ENCODE measurements at regions not wholly inside any gene's neighbourhood (a gene's known extent, or its start where the extent isn't known, plus 50 kb on each side); places are given as distances from the start of the nearest gene placed in this dataset.

DNA sequence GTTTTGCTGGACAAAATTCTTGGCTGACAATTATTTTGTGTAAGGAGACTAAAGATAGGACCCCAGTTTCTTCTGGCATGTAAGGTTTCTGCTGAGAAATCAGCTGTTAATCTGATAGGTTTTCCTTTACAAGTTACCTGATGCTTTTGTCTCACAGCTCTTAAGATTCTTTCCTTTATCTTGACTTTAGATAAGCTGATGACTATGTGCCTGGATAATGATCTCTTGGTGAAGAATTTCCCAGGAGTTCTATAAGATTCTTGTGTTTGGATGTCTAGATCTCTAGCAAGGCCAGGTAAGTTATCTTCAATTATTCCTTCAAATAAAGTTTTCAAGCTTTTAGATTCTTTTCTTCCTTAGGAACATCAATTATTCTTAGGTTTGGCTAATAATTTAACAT, 534.8 kb upstream of the LRRTM4 start:
- POLR2A ChIA-PET (ENCODE audit: low non-redundant PET), result no interaction called here
- no peaks in the 10 kb centered on the region for H3K36me3 ChIP-seq (ENCODE audit: insufficient read depth, low read length, poor library complexity, severe bottlenecking)
- intact Hi-C loops (cut with micrococcal nuclease; ENCODE audit: unreplicated experiment), result no loop called here
- H3K9me3 ChIP-seq (ENCODE audit: low read depth, low read length, poor library complexity, severe bottlenecking), result peaks cover 15% of the 10 kb centered on the region
- BruUV-seq (replicated peaks), result no TSS peak
- peaks cover 11% of the 10 kb centered on the region for H3K4me1 ChIP-seq (ENCODE audit: insufficient read depth, low read length, poor library complexity, severe bottlenecking)
- no peak overlapping the region for H3K27ac ChIP-seq (ENCODE audit: low read depth, low read length, poor library complexity, severe bottlenecking)
- CTCF ChIA-PET, result no interaction called here
- TF ChIP-seq EZH2 (IDR thresholded peaks at IDR 0.05; ENCODE audit: borderline replicate concordance, low read depth, low read length, poor library complexity, severe bottlenecking) (no peak), CTCF (conservative IDR thresholded peaks at IDR 0.05; ENCODE audit: low read depth, low read length) (no peak)
- H3K27me3 ChIP-seq (replicated peaks; ENCODE audit: insufficient read depth, low read depth, low read length, poor library complexity), result no peaks in the 10 kb centered on the region
- no peak overlapping the region for H3K4me3 ChIP-seq (ENCODE audit: low read depth, low read length, poor library complexity, severe bottlenecking)
- no peak for DNase-seq (ENCODE audit: low spot score)

DNA sequence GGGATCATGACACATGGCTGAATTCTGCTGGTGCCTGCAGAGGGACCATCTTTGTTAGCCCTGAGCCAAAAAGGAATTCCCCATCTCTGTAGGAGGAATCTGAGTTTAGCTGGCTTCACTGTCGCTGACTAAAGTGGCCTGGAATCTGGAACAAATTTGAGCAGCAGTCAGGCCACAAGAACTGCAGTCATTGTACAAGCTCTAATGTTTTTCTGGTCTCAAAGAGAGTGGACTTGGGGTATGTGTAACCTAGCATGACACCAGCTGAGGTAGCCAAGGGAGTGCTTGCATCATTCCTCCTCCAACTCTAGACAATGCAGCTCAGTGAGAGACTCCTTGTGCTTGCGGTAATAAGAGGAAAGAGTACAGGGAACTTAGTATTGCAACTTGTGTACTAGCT, 539.1 kb upstream of the LRRTM4 start:
- peaks cover 15% of the 10 kb centered on the region for H3K9me3 ChIP-seq (ENCODE audit: low read depth, low read length, poor library complexity, severe bottlenecking)
- ChIA-PET POLR2A (ENCODE audit: low non-redundant PET) (no interaction called here), CTCF (no interaction called here)
- H3K27ac ChIP-seq (ENCODE audit: low read depth, low read length, poor library complexity, severe bottlenecking), result peak overlapping the region; percentile 100
- H3K4me3 ChIP-seq (ENCODE audit: low read depth, low read length, poor library complexity, severe bottlenecking), result no peak overlapping the region
- peaks cover 49% of the 10 kb centered on the region for H3K4me1 ChIP-seq (ENCODE audit: insufficient read depth, low read length, poor library complexity, severe bottlenecking)
- TF ChIP-seq CTCF (conservative IDR thresholded peaks at IDR 0.05; ENCODE audit: low read depth, low read length) (no peak), EZH2 (IDR thresholded peaks at IDR 0.05; ENCODE audit: borderline replicate concordance, low read depth, low read length, poor library complexity, severe bottlenecking) (no peak)
- H3K27me3 ChIP-seq (replicated peaks; ENCODE audit: insufficient read depth, low read depth, low read length, poor library complexity), result no peaks in the 10 kb centered on the region
- intact Hi-C loops (cut with micrococcal nuclease; ENCODE audit: unreplicated experiment), result loop anchor here (5.0 kb wide), 3 partner anchors 281 to 506 kb away; no protein-coding TSS in a partner anchor
- BruUV-seq (replicated peaks), result no TSS peak
- no peaks in the 10 kb centered on the region for H3K36me3 ChIP-seq (ENCODE audit: insufficient read depth, low read length, poor library complexity, severe bottlenecking)
- no peak for DNase-seq (ENCODE audit: low spot score)

- TF ChIP-seq EZH2 (IDR thresholded peaks at IDR 0.05; ENCODE audit: borderline replicate concordance, low read depth, low read length, poor library complexity, severe bottlenecking) (no peak), CTCF (conservative IDR thresholded peaks at IDR 0.05; ENCODE audit: low read depth, low read length) (no peak)
- Histone ChIP-seq H3K27ac (ENCODE audit: low read depth, low read length, poor library complexity, severe bottlenecking) (peak overlapping the region; percentile 100), H3K9me3 (ENCODE audit: low read depth, low read length, poor library complexity, severe bottlenecking) (peaks cover 15% of the 10 kb centered on the region), H3K4me1 (ENCODE audit: insufficient read depth, low read length, poor library complexity, severe bottlenecking) (peaks cover 53% of the 10 kb centered on the region), H3K4me3 (ENCODE audit: low read depth, low read length, poor library complexity, severe bottlenecking) (no peak overlapping the region), H3K27me3 (replicated peaks; ENCODE audit: insufficient read depth, low read depth, low read length, poor library complexity) (no peaks in the 10 kb centered on the region), H3K36me3 (ENCODE audit: insufficient read depth, low read length, poor library complexity, severe bottlenecking) (no peaks in the 10 kb centered on the region)
- BruUV-seq (replicated peaks), result no TSS peak
- ChIA-PET POLR2A (ENCODE audit: low non-redundant PET) (no interaction called here), CTCF (no interaction called here)
- intact Hi-C loops (cut with micrococcal nuclease; ENCODE audit: unreplicated experiment), result loop anchor here (2.0 to 5.0 kb wide), 5 partner anchors 265 to 1109 kb away; no protein-coding TSS in a partner anchor
- no peak for DNase-seq (ENCODE audit: low spot score)
Observed at GRCh38 chr2:78061732-78062131, 539.6 kb upstream of the LRRTM4 start.

Measured in A673 (cell line).